ENCODE measurements at regions not wholly inside any gene's neighbourhood (a gene's known extent, or its start where the extent isn't known, plus 50 kb on each side); places are given as distances from the start of the nearest gene placed in this dataset.

DNA sequence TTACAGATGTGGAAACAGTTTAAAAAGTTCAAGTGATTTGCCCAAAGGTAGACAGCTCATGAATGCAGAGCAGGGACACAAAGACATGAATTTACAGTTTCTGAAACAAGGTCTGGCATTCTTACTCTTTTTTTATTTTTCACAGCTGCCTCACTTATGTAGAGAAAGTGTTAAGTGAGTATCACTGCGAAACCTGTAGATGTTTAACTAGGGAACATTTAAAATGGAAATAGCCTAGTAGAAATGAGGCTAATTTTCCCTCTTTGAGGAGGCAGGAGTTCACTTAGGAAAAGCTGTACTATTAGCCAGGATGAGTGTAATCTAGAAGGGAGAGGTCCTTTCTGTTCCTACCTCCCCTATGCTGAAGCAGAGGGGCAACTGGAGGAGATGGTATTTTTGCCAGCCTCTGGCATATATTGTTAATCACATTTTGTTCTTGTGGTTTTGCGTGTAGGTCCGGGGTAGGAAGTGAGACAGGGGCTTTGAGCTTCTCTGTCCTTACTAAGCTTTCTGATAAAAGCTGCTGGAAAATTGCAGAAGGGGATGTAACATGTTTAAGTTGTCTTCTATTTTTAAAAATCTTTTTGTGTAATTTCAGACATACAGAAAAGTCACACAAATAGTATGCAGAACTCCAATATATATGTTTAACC lies 492.8 kb upstream of the NR3C2 start:
- intact Hi-C loops (cut with DNase I) = no loop called here
- no peaks in the 10 kb centered on the region for H3K27me3 ChIP-seq
- H3K9me3 ChIP-seq (replicated peaks in 1 of 3) = no peaks in the 10 kb centered on the region
- H3K4me3 ChIP-seq = no peak overlapping the region
- H3K36me3 ChIP-seq (replicated peaks in 1 of 2) = no peaks in the 10 kb centered on the region
- no peak overlapping the region for H3K27ac ChIP-seq
- 46 to 54% (median 47%) methylated on average over 3 of the region's 3 CpGs for WGBS, 4 donors
- TF ChIP-seq, protein P1, sequence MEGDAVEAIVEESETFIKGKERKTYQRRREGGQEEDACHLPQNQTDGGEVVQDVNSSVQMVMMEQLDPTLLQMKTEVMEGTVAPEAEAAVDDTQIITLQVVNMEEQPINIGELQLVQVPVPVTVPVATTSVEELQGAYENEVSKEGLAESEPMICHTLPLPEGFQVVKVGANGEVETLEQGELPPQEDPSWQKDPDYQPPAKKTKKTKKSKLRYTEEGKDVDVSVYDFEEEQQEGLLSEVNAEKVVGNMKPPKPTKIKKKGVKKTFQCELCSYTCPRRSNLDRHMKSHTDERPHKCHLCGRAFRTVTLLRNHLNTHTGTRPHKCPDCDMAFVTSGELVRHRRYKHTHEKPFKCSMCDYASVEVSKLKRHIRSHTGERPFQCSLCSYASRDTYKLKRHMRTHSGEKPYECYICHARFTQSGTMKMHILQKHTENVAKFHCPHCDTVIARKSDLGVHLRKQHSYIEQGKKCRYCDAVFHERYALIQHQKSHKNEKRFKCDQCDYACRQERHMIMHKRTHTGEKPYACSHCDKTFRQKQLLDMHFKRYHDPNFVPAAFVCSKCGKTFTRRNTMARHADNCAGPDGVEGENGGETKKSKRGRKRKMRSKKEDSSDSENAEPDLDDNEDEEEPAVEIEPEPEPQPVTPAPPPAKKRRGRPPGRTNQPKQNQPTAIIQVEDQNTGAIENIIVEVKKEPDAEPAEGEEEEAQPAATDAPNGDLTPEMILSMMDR (IDR thresholded peaks at IDR 0.05) = no peak
- TF ChIP-seq POLR2A (IDR thresholded peaks at IDR 0.05) = no peak
- H3K4me1 ChIP-seq (replicated peaks in 1 of 2) = no peaks in the 10 kb centered on the region
- no peak for DNase-seq

DNA sequence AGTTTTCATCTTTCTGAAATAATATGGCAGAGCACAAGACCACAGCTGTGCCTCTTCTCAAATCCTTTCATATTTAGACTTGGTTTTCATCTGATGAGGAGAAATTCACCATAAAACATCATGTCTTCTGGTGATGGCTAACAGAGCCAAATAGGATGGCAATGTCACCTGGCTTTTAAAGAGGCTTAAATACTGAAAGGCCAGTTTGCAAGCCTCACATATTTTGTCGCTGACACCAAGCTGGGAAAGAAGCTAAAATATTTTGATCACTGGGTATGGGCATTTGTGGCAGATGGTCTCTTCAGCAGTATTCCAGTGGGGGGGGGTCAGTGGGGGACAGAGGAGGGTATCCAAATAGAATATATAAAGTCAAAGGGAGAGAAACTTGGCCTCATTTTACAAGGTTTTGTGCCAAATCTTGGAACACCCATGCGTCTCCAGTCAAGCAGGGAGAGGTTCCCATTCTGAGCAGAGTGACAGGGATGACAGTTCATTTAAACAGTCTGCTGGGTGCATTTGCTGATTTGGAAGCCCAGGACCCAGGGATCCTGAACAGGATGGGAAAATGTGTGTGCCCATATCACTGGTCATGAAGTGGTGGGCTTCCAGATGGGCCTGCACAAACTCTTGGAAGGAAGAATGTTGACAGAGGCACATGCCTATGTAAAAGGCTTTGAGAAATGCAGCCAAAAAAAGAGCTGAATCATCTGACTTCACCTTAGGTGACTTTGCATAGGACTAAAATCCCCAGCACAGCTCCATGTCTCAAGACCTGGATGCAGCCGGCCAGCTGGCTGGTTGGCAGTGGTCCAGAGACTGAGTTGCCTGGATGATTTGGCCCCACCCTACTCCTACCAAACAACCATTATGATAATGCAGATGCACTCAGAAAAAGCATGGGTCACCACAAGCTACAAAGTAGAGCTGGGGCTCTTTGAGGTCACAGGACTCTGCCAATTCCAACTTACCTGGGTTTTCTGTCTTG lies 484.4 kb upstream of the NR3C2 start:
- H3K9me3 ChIP-seq (replicated peaks in 1 of 3) = no peaks in the 10 kb centered on the region
- no peak overlapping the region for H3K4me3 ChIP-seq
- 76 to 87% (median 81%) methylated on average over 3 of the region's 3 CpGs for WGBS, 4 donors
- no peaks in the 10 kb centered on the region for H3K4me1 ChIP-seq (replicated peaks in 1 of 2)
- intact Hi-C loops (cut with DNase I) = no loop called here
- no peaks in the 10 kb centered on the region for H3K27me3 ChIP-seq
- no peaks in the 10 kb centered on the region for H3K36me3 ChIP-seq (replicated peaks in 1 of 2)
- DNase-seq = peak in 3 of 7 donors; percentile 2 to 27 (median 6)
- no peak for TF ChIP-seq POLR2A (IDR thresholded peaks at IDR 0.05)
- TF ChIP-seq, protein P1 (IDR thresholded peaks at IDR 0.05) = no peak
- H3K27ac ChIP-seq = no peak overlapping the region

DNA sequence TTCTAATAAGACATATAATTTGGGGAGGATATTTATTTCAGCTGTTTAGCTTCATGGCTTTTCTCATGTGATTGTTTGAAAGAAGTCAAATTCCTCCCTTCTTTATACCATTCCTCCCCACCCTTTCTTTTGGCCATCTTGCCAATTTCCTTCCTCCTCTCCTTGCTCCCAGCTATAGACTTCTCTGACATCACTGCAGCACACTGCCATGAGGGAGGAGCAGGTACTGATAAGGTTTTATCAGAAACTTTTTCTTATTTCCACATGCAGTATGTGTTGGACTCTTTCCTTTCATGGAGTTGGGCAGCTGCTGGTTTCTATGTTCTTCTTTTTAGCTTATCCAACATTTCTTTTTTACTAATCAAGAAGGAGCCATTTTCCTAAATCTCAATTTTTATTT lies 481.7 kb upstream of the NR3C2 start:
- Histone ChIP-seq H3K27me3 (no peaks in the 10 kb centered on the region), H3K4me3 (no peak overlapping the region), H3K4me1 (replicated peaks in 1 of 2) (no peaks in the 10 kb centered on the region), H3K9me3 (replicated peaks in 1 of 3) (no peaks in the 10 kb centered on the region), H3K27ac (no peak overlapping the region), H3K36me3 (replicated peaks in 1 of 2) (no peaks in the 10 kb centered on the region)
- TF ChIP-seq, protein P1 (IDR thresholded peaks at IDR 0.05) = no peak
- no peak for TF ChIP-seq POLR2A (IDR thresholded peaks at IDR 0.05)
- no peak for DNase-seq
- intact Hi-C loops (cut with DNase I) = no loop called here

GRCh38 chr4:148922497-148922896 lies 480.3 kb upstream of the NR3C2 start:
- Histone ChIP-seq H3K27ac (no peak overlapping the region), H3K4me1 (replicated peaks in 1 of 2) (no peaks in the 10 kb centered on the region), H3K4me3 (no peak overlapping the region), H3K9me3 (replicated peaks in 1 of 3) (no peaks in the 10 kb centered on the region), H3K27me3 (no peaks in the 10 kb centered on the region), H3K36me3 (replicated peaks in 1 of 2) (no peaks in the 10 kb centered on the region)
- 69 to 80% (median 75%) methylated on average over 1 of the region's 1 CpG for WGBS, 4 donors
- intact Hi-C loops (cut with DNase I) = no loop called here
- TF ChIP-seq, protein P1 (IDR thresholded peaks at IDR 0.05) = no peak
- DNase-seq = no peak
